Stimulated activated CD4-positive, alpha-beta T cell treated with anti-CD3 and anti-CD28 coated beads, Interleukin-15, amount 100 ng/mL, for 48 hours (primary cell): ENCODE measurements at regions not wholly inside any gene's neighbourhood (a gene's known extent, or its start where the extent isn't known, plus 50 kb on each side); places are given as distances from the start of the nearest gene placed in this dataset.
"Not testable (repeated sequence)": the region's sequence is repeated elsewhere in the genome, so short reads cannot be mapped to it uniquely, and the experiment has no call there.

Experiments used
- DNase-seq, 2 donors: peaks; one replicate each; pipeline ENCODE4 v3.0.0-alpha.2; 2020; ENCODE audit warnings: low read depth in 2 of 2

GRCh38 chr6:140388192-140388802 lies 1013.8 kb upstream of the CITED2 start:
- DNase-seq: no peak

GRCh38 chr6:140385679-140386078 lies 1011.2 kb upstream of the CITED2 start:
- no peak for DNase-seq

GRCh38 chr6:140382355-140382754 lies 1007.9 kb upstream of the CITED2 start:
- DNase-seq: no peak

- no peak for DNase-seq
Measured at GRCh38 chr6:140380427-140381218, 1006.2 kb upstream of the CITED2 start.

GRCh38 chr6:140379919-140380318 lies 1005.5 kb upstream of the CITED2 start:
- DNase-seq: no peak

- DNase-seq: no peak
Measured at GRCh38 chr6:140376209-140376608, 1001.8 kb upstream of the CITED2 start.

- not testable (repeated sequence) for DNase-seq
Measured at GRCh38 chr6:140373728-140374127, 999.3 kb upstream of the CITED2 start.

GRCh38 chr6:140372064-140372463 lies 997.6 kb upstream of the CITED2 start:
- DNase-seq: no peak

- DNase-seq: no peak
Measured at GRCh38 chr6:140370976-140371870, 996.8 kb upstream of the CITED2 start.

GRCh38 chr6:140370441-140370840 lies 996.0 kb upstream of the CITED2 start:
- DNase-seq: no peak

- DNase-seq: no peak
Measured at GRCh38 chr6:140366991-140367390, 992.5 kb upstream of the CITED2 start.

GRCh38 chr6:140364916-140365315 lies 990.5 kb upstream of the CITED2 start:
- DNase-seq: no peak

- DNase-seq: no peak
Measured at GRCh38 chr6:140360651-140361050, 986.2 kb upstream of the CITED2 start.

- no peak for DNase-seq
Measured at GRCh38 chr6:140355476-140355875, 981.0 kb upstream of the CITED2 start.

GRCh38 chr6:140354296-140354695 lies 979.8 kb upstream of the CITED2 start:
- no peak for DNase-seq

GRCh38 chr6:140353536-140353935 lies 979.1 kb upstream of the CITED2 start:
- no peak for DNase-seq

GRCh38 chr6:140346428-140346827 lies 972.0 kb upstream of the CITED2 start:
- no peak for DNase-seq

GRCh38 chr6:140345935-140346334 lies 971.5 kb upstream of the CITED2 start:
- no peak for DNase-seq

- no peak for DNase-seq
Measured at GRCh38 chr6:140344142-140344913, 969.9 kb upstream of the CITED2 start.

- DNase-seq: no peak
Measured at GRCh38 chr6:140343128-140343527, 968.7 kb upstream of the CITED2 start.

GRCh38 chr6:140341272-140341671 lies 966.8 kb upstream of the CITED2 start:
- no peak for DNase-seq

GRCh38 chr6:140340795-140341194 lies 966.3 kb upstream of the CITED2 start:
- DNase-seq: no peak
